ENCODE measurements at regions not wholly inside any gene's neighbourhood (a gene's known extent, or its start where the extent isn't known, plus 50 kb on each side); places are given as distances from the start of the nearest gene placed in this dataset.
"Not testable (repeated sequence)": the region's sequence is repeated elsewhere in the genome, so short reads cannot be mapped to it uniquely, and the experiment has no call there.

GRCh38 chr13:66237411-66238062, 992.6 kb downstream of the PCDH9 start:
- Histone ChIP-seq H3K9me3 (ENCODE audit: control insufficient read depth, low read depth, low read length) (no peaks in the 10 kb centered on the region), H3K27me3 (ENCODE audit: control insufficient read depth, insufficient read depth, low read length) (no peaks in the 10 kb centered on the region), H3K36me3 (ENCODE audit: control insufficient read depth, insufficient read depth, low read length) (no peaks in the 10 kb centered on the region), H3K4me3 (ENCODE audit: low read length) (no peak overlapping the region), H3K4me1 (ENCODE audit: control insufficient read depth, insufficient read depth, low read length) (no peaks in the 10 kb centered on the region), H3K27ac (ENCODE audit: low read length) (no peak overlapping the region)
- 40% methylated on average over 1 of the region's 4 CpGs for WGBS (ENCODE audit: insufficient coverage, low lambda C conversion rate)
- no peak for DNase-seq

- no peak overlapping the region for H3K27ac ChIP-seq (ENCODE audit: low read length)
- no peaks in the 10 kb centered on the region for H3K4me1 ChIP-seq (ENCODE audit: control insufficient read depth, insufficient read depth, low read length)
- no peaks in the 10 kb centered on the region for H3K36me3 ChIP-seq (ENCODE audit: control insufficient read depth, insufficient read depth, low read length)
- H3K9me3 ChIP-seq (ENCODE audit: control insufficient read depth, low read depth, low read length), result no peaks in the 10 kb centered on the region
- no CpG with 5 or more reads among the region's 1 CpG for WGBS (ENCODE audit: insufficient coverage, low lambda C conversion rate)
- no peak overlapping the region for H3K4me3 ChIP-seq (ENCODE audit: low read length)
- DNase-seq, result no peak
- H3K27me3 ChIP-seq (ENCODE audit: control insufficient read depth, insufficient read depth, low read length), result no peaks in the 10 kb centered on the region
Observed at GRCh38 chr13:66234159-66234558, 996.0 kb downstream of the PCDH9 start.

DNA sequence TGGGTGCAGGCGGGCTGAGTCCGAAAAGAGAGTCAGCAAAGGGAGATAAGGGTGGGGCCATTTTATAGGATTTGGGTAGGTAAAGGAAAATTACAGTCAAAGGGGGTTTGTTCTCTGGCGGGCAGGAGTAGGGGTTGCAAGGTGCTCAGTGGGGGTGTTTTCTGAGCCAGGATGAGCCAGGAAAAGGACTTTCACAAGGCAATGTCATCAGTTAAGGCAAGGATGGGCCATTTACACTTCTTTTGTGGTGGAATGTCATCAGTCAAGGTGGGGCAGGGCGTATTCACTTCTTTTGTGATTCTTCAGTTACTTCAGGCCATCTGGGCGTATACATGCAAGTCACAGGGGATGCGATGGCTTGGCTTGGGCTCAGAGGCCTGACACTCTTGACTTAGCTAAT, 998.2 kb downstream of the PCDH9 start:
- no CpG with 5 or more reads among the region's 6 CpGs for whole genome bisulfite sequencing (ENCODE audit: insufficient coverage, low lambda C conversion rate)
- not testable (repeated sequence) for H3K36me3 ChIP-seq (ENCODE audit: control insufficient read depth, insufficient read depth, low read length); H3K9me3 ChIP-seq (ENCODE audit: control insufficient read depth, low read depth, low read length); H3K4me3 ChIP-seq (ENCODE audit: low read length); H3K4me1 ChIP-seq (ENCODE audit: control insufficient read depth, insufficient read depth, low read length); DNase-seq; H3K27me3 ChIP-seq (ENCODE audit: control insufficient read depth, insufficient read depth, low read length); H3K27ac ChIP-seq (ENCODE audit: low read length)

GRCh38 chr13:66225072-66225471, 1005.1 kb downstream of the PCDH9 start:
- WGBS (ENCODE audit: insufficient coverage, low lambda C conversion rate), result no CpG with 5 or more reads among the region's 2 CpGs
- H3K27me3 ChIP-seq (ENCODE audit: control insufficient read depth, insufficient read depth, low read length), result no peaks in the 10 kb centered on the region
- no peak overlapping the region for H3K27ac ChIP-seq (ENCODE audit: low read length)
- no peak overlapping the region for H3K4me3 ChIP-seq (ENCODE audit: low read length)
- no peak for DNase-seq
- no peaks in the 10 kb centered on the region for H3K9me3 ChIP-seq (ENCODE audit: control insufficient read depth, low read depth, low read length)
- H3K36me3 ChIP-seq (ENCODE audit: control insufficient read depth, insufficient read depth, low read length), result no peaks in the 10 kb centered on the region
- no peaks in the 10 kb centered on the region for H3K4me1 ChIP-seq (ENCODE audit: control insufficient read depth, insufficient read depth, low read length)

- Histone ChIP-seq H3K36me3 (ENCODE audit: control insufficient read depth, insufficient read depth, low read length) (no peaks in the 10 kb centered on the region), H3K9me3 (ENCODE audit: control insufficient read depth, low read depth, low read length) (no peaks in the 10 kb centered on the region), H3K27me3 (ENCODE audit: control insufficient read depth, insufficient read depth, low read length) (no peaks in the 10 kb centered on the region), H3K4me1 (ENCODE audit: control insufficient read depth, insufficient read depth, low read length) (no peaks in the 10 kb centered on the region), H3K27ac (ENCODE audit: low read length) (no peak overlapping the region), H3K4me3 (ENCODE audit: low read length) (no peak overlapping the region)
- WGBS (ENCODE audit: insufficient coverage, low lambda C conversion rate), result 100% methylated on average over 1 of the region's 2 CpGs
- no peak for DNase-seq
Observed at GRCh38 chr13:66224663-66225062, 1005.5 kb downstream of the PCDH9 start.

DNA sequence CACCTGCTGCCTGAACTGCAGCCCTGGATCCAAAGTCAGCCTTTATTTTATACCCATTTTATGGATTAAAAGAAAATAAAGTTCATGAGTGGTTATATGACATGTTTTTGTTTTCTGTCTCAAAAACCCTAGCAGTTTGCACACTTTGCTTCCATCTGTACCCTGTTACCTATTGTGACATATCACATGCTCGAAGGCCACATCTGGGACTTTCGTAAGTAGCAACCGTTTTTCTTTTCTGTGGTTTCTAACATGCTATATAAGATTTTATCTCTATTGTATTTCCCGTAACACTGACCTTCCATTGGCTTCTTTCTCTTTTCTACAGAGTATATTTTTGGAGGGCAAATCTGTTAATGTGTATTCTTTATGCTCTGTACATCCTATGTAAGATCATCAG, 1007.2 kb downstream of the PCDH9 start:
- Histone ChIP-seq H3K9me3 (ENCODE audit: control insufficient read depth, low read depth, low read length) (no peaks in the 10 kb centered on the region), H3K36me3 (ENCODE audit: control insufficient read depth, insufficient read depth, low read length) (no peaks in the 10 kb centered on the region), H3K4me1 (ENCODE audit: control insufficient read depth, insufficient read depth, low read length) (no peaks in the 10 kb centered on the region), H3K4me3 (ENCODE audit: low read length) (no peak overlapping the region), H3K27me3 (ENCODE audit: control insufficient read depth, insufficient read depth, low read length) (no peaks in the 10 kb centered on the region), H3K27ac (ENCODE audit: low read length) (no peak overlapping the region)
- no peak for DNase-seq
- WGBS (ENCODE audit: insufficient coverage, low lambda C conversion rate), result 80% methylated on average over 1 of the region's 4 CpGs

- H3K4me1 ChIP-seq (ENCODE audit: control insufficient read depth, insufficient read depth, low read length), result no peaks in the 10 kb centered on the region
- no peaks in the 10 kb centered on the region for H3K27me3 ChIP-seq (ENCODE audit: control insufficient read depth, insufficient read depth, low read length)
- no peak overlapping the region for H3K4me3 ChIP-seq (ENCODE audit: low read length)
- no peaks in the 10 kb centered on the region for H3K36me3 ChIP-seq (ENCODE audit: control insufficient read depth, insufficient read depth, low read length)
- H3K27ac ChIP-seq (ENCODE audit: low read length), result no peak overlapping the region
- DNase-seq, result no peak
- H3K9me3 ChIP-seq (ENCODE audit: control insufficient read depth, low read depth, low read length), result no peaks in the 10 kb centered on the region
- 100% methylated on average over 1 of the region's 4 CpGs for WGBS (ENCODE audit: insufficient coverage, low lambda C conversion rate)
Observed at GRCh38 chr13:66222127-66222526, 1008.0 kb downstream of the PCDH9 start.

GRCh38 chr13:66219506-66219905, 1010.6 kb downstream of the PCDH9 start:
- Histone ChIP-seq H3K36me3 (ENCODE audit: control insufficient read depth, insufficient read depth, low read length) (no peaks in the 10 kb centered on the region), H3K27me3 (ENCODE audit: control insufficient read depth, insufficient read depth, low read length) (no peaks in the 10 kb centered on the region), H3K4me1 (ENCODE audit: control insufficient read depth, insufficient read depth, low read length) (no peaks in the 10 kb centered on the region), H3K27ac (ENCODE audit: low read length) (no peak overlapping the region), H3K4me3 (ENCODE audit: low read length) (no peak overlapping the region), H3K9me3 (ENCODE audit: control insufficient read depth, low read depth, low read length) (no peaks in the 10 kb centered on the region)
- DNase-seq, result no peak
- whole genome bisulfite sequencing (ENCODE audit: insufficient coverage, low lambda C conversion rate), result no CpG with 5 or more reads among the region's 1 CpG

DNA sequence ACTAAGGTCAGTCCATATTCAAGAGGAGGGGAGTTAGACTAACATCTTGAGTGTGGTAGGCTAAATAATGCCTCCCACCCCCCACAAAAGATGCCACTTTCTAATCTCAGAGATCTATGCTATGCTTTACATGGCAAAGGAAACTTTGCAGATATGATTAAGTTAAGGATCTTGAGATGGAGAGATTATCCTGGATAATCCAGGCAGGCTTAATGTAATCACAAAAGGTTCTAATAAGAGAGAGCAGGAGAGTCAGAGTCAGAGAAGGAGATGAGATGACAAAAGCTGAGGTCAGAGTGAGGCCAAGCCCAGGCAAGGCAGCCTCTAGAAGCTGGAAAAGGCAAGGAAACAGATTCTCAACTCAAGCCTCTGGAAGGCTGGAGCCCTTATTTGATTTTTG, 1011.6 kb downstream of the PCDH9 start:
- H3K4me3 ChIP-seq (ENCODE audit: low read length), result no peak overlapping the region
- no peaks in the 10 kb centered on the region for H3K9me3 ChIP-seq (ENCODE audit: control insufficient read depth, low read depth, low read length)
- no peaks in the 10 kb centered on the region for H3K36me3 ChIP-seq (ENCODE audit: control insufficient read depth, insufficient read depth, low read length)
- no peaks in the 10 kb centered on the region for H3K27me3 ChIP-seq (ENCODE audit: control insufficient read depth, insufficient read depth, low read length)
- no peaks in the 10 kb centered on the region for H3K4me1 ChIP-seq (ENCODE audit: control insufficient read depth, insufficient read depth, low read length)
- no peak for DNase-seq
- H3K27ac ChIP-seq (ENCODE audit: low read length), result no peak overlapping the region

DNA sequence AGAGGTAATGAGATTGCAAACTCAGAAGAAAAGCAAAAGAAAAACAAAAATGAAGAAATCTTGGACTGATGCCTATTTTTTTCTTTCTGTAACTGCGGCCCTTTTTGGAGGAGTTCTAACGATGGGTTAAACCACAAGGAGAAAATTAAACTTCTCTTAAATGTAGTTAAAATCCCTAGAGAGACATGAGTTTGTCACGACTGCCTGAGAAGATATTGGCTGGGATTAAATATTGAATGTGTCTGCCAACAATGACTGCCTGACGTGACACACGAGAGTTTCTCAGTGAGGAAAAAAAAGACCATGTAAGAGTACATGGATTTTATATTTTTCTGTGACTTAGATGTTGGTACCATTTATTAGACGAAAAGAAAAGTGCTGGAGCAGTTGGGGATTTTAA, 1013.4 kb downstream of the PCDH9 start:
- no peak overlapping the region for H3K4me3 ChIP-seq (ENCODE audit: low read length)
- no peaks in the 10 kb centered on the region for H3K4me1 ChIP-seq (ENCODE audit: control insufficient read depth, insufficient read depth, low read length)
- WGBS (ENCODE audit: insufficient coverage, low lambda C conversion rate), result 80% methylated on average over 5 of the region's 6 CpGs
- no peaks in the 10 kb centered on the region for H3K9me3 ChIP-seq (ENCODE audit: control insufficient read depth, low read depth, low read length)
- no peaks in the 10 kb centered on the region for H3K27me3 ChIP-seq (ENCODE audit: control insufficient read depth, insufficient read depth, low read length)
- no peak for DNase-seq
- no peak overlapping the region for H3K27ac ChIP-seq (ENCODE audit: low read length)
- H3K36me3 ChIP-seq (ENCODE audit: control insufficient read depth, insufficient read depth, low read length), result no peaks in the 10 kb centered on the region

- Histone ChIP-seq H3K27ac (ENCODE audit: low read length) (no peak overlapping the region), H3K36me3 (ENCODE audit: control insufficient read depth, insufficient read depth, low read length) (no peaks in the 10 kb centered on the region), H3K4me3 (ENCODE audit: low read length) (no peak overlapping the region), H3K9me3 (ENCODE audit: control insufficient read depth, low read depth, low read length) (no peaks in the 10 kb centered on the region), H3K27me3 (ENCODE audit: control insufficient read depth, insufficient read depth, low read length) (no peaks in the 10 kb centered on the region), H3K4me1 (ENCODE audit: control insufficient read depth, insufficient read depth, low read length) (no peaks in the 10 kb centered on the region)
- DNase-seq, result no peak
Observed at GRCh38 chr13:66214467-66214866, 1015.7 kb downstream of the PCDH9 start.
